GM20000 (cell line): ENCODE measurements at regions not wholly inside any gene's neighbourhood (a gene's known extent, or its start where the extent isn't known, plus 50 kb on each side); places are given as distances from the start of the nearest gene placed in this dataset.

Source experiments
- DNase-seq: peaks from one replicate; pipeline ENCODE4 v3.0.0; 2012; ENCODE audit warnings: low spot score
- TF ChIP-seq, protein P1 (sequence below): IDR thresholded peaks from 2 replicates; pipeline ENCODE4 v1.5.1; 2012; ENCODE audit warnings: mild to moderate bottlenecking, control low read depth; ENCODE audit errors: extremely low read depth, missing control alignments

DNA sequence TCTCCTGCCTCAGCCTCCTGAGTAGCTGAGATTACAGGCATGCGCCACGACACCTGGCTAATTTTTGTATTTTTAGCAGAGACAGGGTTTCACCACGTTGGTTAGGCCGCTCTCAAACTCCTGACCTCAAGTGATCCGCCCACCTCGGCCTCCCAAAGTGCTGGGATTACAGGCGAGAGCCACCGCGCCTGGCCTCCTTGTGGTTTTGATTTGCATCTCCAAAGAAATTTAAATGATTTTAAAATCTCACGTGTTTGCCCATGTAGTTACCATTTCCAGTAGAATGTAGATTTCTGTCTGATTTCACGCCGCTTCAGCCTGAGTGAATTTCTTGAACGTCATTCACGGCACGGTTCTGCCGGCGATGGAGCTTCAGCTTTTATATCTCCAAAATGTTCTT, 55.8 kb downstream of the IGF2 start:
- no peak for DNase-seq
- TF ChIP-seq, protein P1, sequence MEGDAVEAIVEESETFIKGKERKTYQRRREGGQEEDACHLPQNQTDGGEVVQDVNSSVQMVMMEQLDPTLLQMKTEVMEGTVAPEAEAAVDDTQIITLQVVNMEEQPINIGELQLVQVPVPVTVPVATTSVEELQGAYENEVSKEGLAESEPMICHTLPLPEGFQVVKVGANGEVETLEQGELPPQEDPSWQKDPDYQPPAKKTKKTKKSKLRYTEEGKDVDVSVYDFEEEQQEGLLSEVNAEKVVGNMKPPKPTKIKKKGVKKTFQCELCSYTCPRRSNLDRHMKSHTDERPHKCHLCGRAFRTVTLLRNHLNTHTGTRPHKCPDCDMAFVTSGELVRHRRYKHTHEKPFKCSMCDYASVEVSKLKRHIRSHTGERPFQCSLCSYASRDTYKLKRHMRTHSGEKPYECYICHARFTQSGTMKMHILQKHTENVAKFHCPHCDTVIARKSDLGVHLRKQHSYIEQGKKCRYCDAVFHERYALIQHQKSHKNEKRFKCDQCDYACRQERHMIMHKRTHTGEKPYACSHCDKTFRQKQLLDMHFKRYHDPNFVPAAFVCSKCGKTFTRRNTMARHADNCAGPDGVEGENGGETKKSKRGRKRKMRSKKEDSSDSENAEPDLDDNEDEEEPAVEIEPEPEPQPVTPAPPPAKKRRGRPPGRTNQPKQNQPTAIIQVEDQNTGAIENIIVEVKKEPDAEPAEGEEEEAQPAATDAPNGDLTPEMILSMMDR, result no peak

DNA sequence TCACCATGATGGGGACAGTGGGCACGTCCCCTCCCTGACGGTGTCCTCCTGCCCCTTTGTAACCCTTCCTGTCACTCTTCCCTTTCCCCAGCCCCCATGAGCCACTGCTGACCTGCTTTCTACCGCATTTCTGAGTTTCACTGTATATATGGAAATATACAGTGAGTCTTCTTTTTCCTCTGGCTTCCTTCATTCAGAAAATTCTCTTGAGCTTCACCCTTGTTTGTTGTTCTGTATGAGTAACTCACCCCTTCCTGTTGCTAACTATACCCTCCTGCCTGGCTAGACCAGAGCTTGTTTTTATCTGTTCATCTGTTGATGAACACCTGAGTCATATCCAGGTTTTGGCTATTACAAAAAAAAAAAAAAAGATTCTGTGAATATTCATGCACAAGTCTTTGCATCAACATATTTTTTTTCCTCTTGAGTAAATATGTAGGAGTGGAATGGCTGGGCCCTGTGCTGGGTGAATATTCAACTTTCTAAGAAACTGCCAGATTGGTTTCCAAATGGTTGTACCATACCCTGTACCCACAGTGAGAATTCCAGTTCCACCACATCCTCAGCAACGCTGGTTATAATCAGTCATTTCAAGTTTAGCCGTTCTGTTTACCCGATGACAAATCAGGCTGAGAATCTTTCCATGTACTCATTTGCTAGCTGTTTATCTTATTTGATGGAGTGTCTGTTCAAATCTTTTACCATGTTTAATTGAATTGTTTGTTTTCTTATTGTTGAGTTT, 62.0 kb downstream of the IGF2 start:
- no peak for DNase-seq
- TF ChIP-seq, protein P1, result no peak

DNA sequence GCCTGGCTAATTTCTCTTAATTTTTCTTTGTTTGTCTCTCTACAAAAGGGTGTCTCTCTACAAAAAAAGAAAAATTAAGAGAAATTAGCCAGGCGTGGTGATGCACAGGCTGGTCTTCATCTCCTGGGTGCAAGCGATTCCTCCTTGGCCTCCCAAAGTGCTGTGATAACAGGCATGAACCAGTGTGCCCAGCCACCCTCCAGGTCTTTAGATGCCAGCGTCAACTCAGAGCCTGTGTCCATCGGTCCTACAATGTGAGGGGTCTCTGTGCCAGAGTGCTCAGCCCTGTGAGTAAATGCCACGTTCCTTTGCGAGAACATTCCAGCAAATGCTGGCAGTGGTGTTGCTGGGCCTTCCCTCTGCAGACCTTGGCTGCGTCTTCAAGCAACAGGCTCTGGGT, 62.7 kb downstream of the IGF2 start:
- DNase-seq, result no peak
- TF ChIP-seq, protein P1, result no peak

DNA sequence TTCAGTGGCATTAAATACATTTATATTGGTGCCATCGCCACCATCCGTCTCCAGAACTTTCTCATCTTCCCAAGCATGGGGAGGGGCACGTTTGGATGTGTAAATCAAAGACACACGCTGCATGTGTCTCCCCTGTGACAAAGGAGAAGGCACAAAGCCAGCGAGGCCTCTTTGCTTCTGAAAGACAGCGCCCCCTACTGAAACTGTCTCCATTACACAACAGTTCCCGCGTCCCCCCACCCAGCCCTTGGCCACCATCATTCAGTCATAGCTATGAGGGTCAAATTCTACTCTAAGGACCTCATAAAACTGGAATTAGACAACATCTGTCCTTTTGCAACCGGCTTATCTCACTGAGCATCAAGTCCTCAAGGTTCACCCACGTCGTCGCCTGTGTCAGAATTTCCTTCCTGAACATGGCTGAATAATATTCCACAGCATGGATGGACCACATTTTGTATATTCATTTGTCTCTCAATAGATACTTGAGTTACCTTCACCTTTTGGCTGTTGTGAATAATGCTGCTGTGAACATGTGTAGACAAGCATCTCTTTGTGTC, 64.8 kb downstream of the IGF2 start:
- DNase-seq, result no peak

DNA sequence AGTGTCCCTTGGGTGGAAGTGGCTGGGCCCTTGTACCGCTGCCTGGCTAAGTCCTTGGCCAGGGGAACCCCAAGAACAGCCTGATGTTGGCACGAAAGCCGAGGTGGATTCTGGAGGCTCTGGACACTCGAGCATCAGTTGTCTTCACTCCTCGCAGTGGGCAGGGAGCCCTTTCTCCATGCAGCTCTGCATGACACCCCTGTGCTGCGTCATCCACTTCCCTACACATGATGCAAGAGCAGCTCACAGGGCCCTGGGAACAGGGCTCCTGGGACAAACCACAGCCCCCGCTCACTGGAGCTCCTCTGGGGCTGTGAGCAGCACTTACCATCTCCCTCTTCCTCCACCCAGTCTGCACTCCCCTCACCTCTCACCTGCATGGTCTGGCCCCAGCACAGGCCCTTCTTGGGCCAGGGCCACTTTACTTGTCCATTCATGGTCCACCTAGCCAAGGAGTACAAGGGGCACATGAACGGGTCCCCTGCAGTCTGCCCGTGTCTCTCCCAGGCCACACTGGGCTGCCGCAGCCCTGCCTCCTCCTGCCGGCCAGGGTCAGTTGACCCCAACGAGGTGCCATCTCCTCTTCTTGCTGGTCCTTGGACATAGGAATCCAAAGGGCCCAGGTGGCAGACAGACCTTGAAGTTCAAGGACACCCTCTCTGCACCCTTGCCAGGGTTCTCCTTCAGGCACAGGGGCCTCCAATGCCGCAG, 66.5 kb downstream of the IGF2 start:
- TF ChIP-seq, protein P1, result no peak
- no peak for DNase-seq

More for the DNA sequence above, 64.8 kb downstream of the IGF2 start:
- TF ChIP-seq, protein P1, result peak; percentile 23

DNA sequence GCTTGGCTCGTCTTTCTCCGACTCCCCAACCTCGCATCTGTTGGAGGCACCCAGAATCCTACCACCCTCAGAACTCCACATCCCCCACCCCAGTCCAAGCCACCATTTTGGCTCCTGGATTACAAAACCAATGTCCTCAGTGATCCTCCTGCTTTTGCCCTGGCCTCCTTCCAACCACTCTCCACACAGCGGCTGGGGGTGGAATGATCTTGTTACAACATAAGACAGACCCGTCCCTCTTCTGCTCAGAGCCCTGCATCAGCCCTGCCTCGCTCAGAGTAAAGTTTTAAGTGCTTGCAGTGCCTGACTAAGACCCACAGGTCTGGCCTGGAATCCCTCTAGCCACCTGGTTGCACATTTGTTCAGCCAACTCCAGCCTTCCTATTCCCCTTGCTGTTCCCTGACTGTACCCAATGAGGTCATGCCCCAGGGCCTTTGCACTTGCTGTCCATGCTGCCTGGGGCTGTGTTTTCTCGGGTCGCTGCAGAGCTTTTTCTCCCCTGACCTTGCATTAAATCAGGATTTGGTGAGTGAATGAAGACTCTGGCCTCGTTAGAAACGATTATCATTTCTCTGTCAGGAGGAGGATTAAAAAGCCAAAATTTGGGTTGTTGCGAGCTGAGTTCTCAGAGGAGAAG, 67.3 kb downstream of the IGF2 start:
- no peak for DNase-seq
- TF ChIP-seq, protein P1, result no peak
